DND-41 (cell line): ENCODE measurements at regions not wholly inside any gene's neighbourhood (a gene's known extent, or its start where the extent isn't known, plus 50 kb on each side); places are given as distances from the start of the nearest gene placed in this dataset.

Source experiments
- CTCF ChIP-seq: IDR thresholded peaks from 2 replicates; pipeline ENCODE4 v1.5.1; 2012; ENCODE audit warnings: borderline replicate concordance, low read length, moderate library complexity, mild to moderate bottlenecking; ENCODE audit not compliant: poor library complexity, severe bottlenecking; ENCODE audit errors: extremely low read depth
- EZH2 ChIP-seq: IDR thresholded peaks from 3 replicates; pipeline ENCODE4 v1.6.1; 2012; ENCODE audit warnings: borderline replicate concordance, low read depth, mild to moderate bottlenecking, moderate library complexity, low read length, inconsistent platforms; ENCODE audit not compliant: severe bottlenecking

GRCh38 chr20:53714524-53714923, 120.9 kb upstream of the ZNF217 start:
- TF ChIP-seq CTCF = no peak
- TF ChIP-seq EZH2 = no peak
